Panc1 (cell line): ENCODE measurements at regions not wholly inside any gene's neighbourhood (a gene's known extent, or its start where the extent isn't known, plus 50 kb on each side); places are given as distances from the start of the nearest gene placed in this dataset.
"Not testable (repeated sequence)": the region's sequence is repeated elsewhere in the genome, so short reads cannot be mapped to it uniquely, and the experiment has no call there.

Experiments used
- SIN3A ChIP-seq: IDR thresholded peaks from 2 replicates; pipeline ENCODE4 v1.6.1; 2012; ENCODE audit warnings: low read depth, mild to moderate bottlenecking, low read length, moderate library complexity, borderline replicate concordance; ENCODE audit not compliant: insufficient read depth
- TF ChIP-seq, protein P1 (sequence below): fragments of 450-650 bp; IDR thresholded peaks from 2 replicates; pipeline ENCODE4 v1.5.1; 2017; ENCODE audit warnings: mild to moderate bottlenecking

GRCh38 chrX:47306471-47307023 lies 63.8 kb upstream of the ZNF157 start:
- TF ChIP-seq, protein P1, sequence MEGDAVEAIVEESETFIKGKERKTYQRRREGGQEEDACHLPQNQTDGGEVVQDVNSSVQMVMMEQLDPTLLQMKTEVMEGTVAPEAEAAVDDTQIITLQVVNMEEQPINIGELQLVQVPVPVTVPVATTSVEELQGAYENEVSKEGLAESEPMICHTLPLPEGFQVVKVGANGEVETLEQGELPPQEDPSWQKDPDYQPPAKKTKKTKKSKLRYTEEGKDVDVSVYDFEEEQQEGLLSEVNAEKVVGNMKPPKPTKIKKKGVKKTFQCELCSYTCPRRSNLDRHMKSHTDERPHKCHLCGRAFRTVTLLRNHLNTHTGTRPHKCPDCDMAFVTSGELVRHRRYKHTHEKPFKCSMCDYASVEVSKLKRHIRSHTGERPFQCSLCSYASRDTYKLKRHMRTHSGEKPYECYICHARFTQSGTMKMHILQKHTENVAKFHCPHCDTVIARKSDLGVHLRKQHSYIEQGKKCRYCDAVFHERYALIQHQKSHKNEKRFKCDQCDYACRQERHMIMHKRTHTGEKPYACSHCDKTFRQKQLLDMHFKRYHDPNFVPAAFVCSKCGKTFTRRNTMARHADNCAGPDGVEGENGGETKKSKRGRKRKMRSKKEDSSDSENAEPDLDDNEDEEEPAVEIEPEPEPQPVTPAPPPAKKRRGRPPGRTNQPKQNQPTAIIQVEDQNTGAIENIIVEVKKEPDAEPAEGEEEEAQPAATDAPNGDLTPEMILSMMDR, result not testable (repeated sequence)
- not testable (repeated sequence) for TF ChIP-seq SIN3A
